ENCODE measurements at regions not wholly inside any gene's neighbourhood (a gene's known extent, or its start where the extent isn't known, plus 50 kb on each side); places are given as distances from the start of the nearest gene placed in this dataset.

GRCh38 chr21:31489014-31489413 is 145.0 kb upstream of the TIAM1 start:
- no peak overlapping the region for H3K4me3 ChIP-seq (ENCODE audit: low read depth, low read length)
- TF ChIP-seq CTCF (IDR thresholded peaks at IDR 0.05; ENCODE audit: insufficient read depth, low read length, missing control alignments): no peak
- ChIA-PET POLR2A (no interaction called here), CTCF (no interaction called here)
- DNase-seq (ENCODE audit: low read depth, low spot score): no peak

- H3K4me3 ChIP-seq (ENCODE audit: low read depth, low read length): no peak overlapping the region
- no peak for TF ChIP-seq CTCF (IDR thresholded peaks at IDR 0.05; ENCODE audit: insufficient read depth, low read length, missing control alignments)
- DNase-seq (ENCODE audit: low read depth, low spot score): no peak
- ChIA-PET CTCF (no interaction called here), POLR2A (interaction anchor here (1.0 kb wide), 1 partner anchor 10 kb away, joined by 4 read pairs; no protein-coding TSS in a partner anchor)
Measured at GRCh38 chr21:31484219-31484618, 140.2 kb upstream of the TIAM1 start.

GRCh38 chr21:31483146-31483545 is 139.1 kb upstream of the TIAM1 start:
- no peak overlapping the region for H3K4me3 ChIP-seq (ENCODE audit: low read depth, low read length)
- POLR2A ChIA-PET: no interaction called here
- CTCF ChIA-PET: no interaction called here
- TF ChIP-seq CTCF (IDR thresholded peaks at IDR 0.05; ENCODE audit: insufficient read depth, low read length, missing control alignments): no peak
- no peak for DNase-seq (ENCODE audit: low read depth, low spot score)

GRCh38 chr21:31482460-31482859 is 138.4 kb upstream of the TIAM1 start:
- POLR2A ChIA-PET: no interaction called here
- CTCF ChIA-PET: no interaction called here
- DNase-seq (ENCODE audit: low read depth, low spot score): no peak
- TF ChIP-seq CTCF (IDR thresholded peaks at IDR 0.05; ENCODE audit: insufficient read depth, low read length, missing control alignments): no peak
- no peak overlapping the region for H3K4me3 ChIP-seq (ENCODE audit: low read depth, low read length)

GRCh38 chr21:31480228-31480627 is 136.2 kb upstream of the TIAM1 start:
- ChIA-PET CTCF (no interaction called here), POLR2A (no interaction called here)
- TF ChIP-seq CTCF (IDR thresholded peaks at IDR 0.05; ENCODE audit: insufficient read depth, low read length, missing control alignments): no peak
- H3K4me3 ChIP-seq (ENCODE audit: low read depth, low read length): no peak overlapping the region
- no peak for DNase-seq (ENCODE audit: low read depth, low spot score)

- no peak for TF ChIP-seq CTCF (IDR thresholded peaks at IDR 0.05; ENCODE audit: insufficient read depth, low read length, missing control alignments)
- DNase-seq (ENCODE audit: low read depth, low spot score): no peak
- no peak overlapping the region for H3K4me3 ChIP-seq (ENCODE audit: low read depth, low read length)
- ChIA-PET CTCF (no interaction called here), POLR2A (no interaction called here)
Measured at GRCh38 chr21:31479714-31480113, 135.7 kb upstream of the TIAM1 start.
